Progenitor cell of endocrine pancreas (in vitro differentiated cells): ENCODE measurements at regions not wholly inside any gene's neighbourhood (a gene's known extent, or its start where the extent isn't known, plus 50 kb on each side); places are given as distances from the start of the nearest gene placed in this dataset.

Experiments
- DNase-seq: peaks from one replicate; pipeline ENCODE4 v3.0.0; 2021; ENCODE audit warnings: low spot score; ENCODE audit not compliant: unreplicated experiment
- H3K27ac Mint-ChIP-seq: 2 replicates; pipeline ENCODE4 v1.8.0; 2021; ENCODE audit warnings: mild to moderate bottlenecking, moderate library complexity, mixed read lengths
- H3K27me3 Mint-ChIP-seq: 2 replicates; pipeline ENCODE4 v1.8.0; 2021; ENCODE audit warnings: mixed read lengths
- H3K36me3 Mint-ChIP-seq: 2 replicates; pipeline ENCODE4 v1.8.0; 2022; ENCODE audit warnings: mixed read lengths; ENCODE audit not compliant: insufficient read depth
- H3K4me1 Mint-ChIP-seq: 2 replicates; pipeline ENCODE4 v1.8.0; 2021; ENCODE audit warnings: low read depth, mixed read lengths
- H3K4me3 Mint-ChIP-seq: 2 replicates; pipeline ENCODE4 v1.8.0; 2021; ENCODE audit warnings: low read depth, mild to moderate bottlenecking, moderate library complexity, mixed read lengths
- H3K9me3 Mint-ChIP-seq: 2 replicates; pipeline ENCODE4 v1.8.0; 2021; ENCODE audit warnings: low read depth, mixed read lengths
- CTCF ChIP-seq: fragments of 200-600 bp; sonication (generic); IDR thresholded peaks from one replicate; pipeline ENCODE4 v1.5.0; 2021; ENCODE audit warnings: antibody characterized with exemption, mild to moderate bottlenecking; ENCODE audit not compliant: unreplicated experiment

GRCh38 chr1:55990007-55990406 lies 589.4 kb downstream of the PLPP3 start:
- no peak overlapping the region for H3K4me3 Mint-ChIP-seq
- no peak overlapping the region for H3K27ac Mint-ChIP-seq

GRCh38 chr1:55988963-55989452 lies 590.4 kb downstream of the PLPP3 start:
- no peaks in the 10 kb centered on the region for H3K9me3 Mint-ChIP-seq
- peaks cover 1% of the 10 kb centered on the region for H3K4me1 Mint-ChIP-seq
- no peak overlapping the region for H3K27ac Mint-ChIP-seq
- TF ChIP-seq CTCF = no peak
- H3K27me3 Mint-ChIP-seq = peaks cover 5% of the 10 kb centered on the region
- DNase-seq = no peak
- H3K4me3 Mint-ChIP-seq = no peak overlapping the region
- no peaks in the 10 kb centered on the region for H3K36me3 Mint-ChIP-seq

More at GRCh38 chr1:55990007-55990406, 589.4 kb downstream of the PLPP3 start:
- TF ChIP-seq CTCF = no peak
- Mint-ChIP-seq H3K4me1 (peaks cover 1% of the 10 kb centered on the region), H3K27me3 (peaks cover 5% of the 10 kb centered on the region), H3K9me3 (peaks cover under 1% of the 10 kb centered on the region), H3K36me3 (no peaks in the 10 kb centered on the region)
- no peak for DNase-seq

DNA sequence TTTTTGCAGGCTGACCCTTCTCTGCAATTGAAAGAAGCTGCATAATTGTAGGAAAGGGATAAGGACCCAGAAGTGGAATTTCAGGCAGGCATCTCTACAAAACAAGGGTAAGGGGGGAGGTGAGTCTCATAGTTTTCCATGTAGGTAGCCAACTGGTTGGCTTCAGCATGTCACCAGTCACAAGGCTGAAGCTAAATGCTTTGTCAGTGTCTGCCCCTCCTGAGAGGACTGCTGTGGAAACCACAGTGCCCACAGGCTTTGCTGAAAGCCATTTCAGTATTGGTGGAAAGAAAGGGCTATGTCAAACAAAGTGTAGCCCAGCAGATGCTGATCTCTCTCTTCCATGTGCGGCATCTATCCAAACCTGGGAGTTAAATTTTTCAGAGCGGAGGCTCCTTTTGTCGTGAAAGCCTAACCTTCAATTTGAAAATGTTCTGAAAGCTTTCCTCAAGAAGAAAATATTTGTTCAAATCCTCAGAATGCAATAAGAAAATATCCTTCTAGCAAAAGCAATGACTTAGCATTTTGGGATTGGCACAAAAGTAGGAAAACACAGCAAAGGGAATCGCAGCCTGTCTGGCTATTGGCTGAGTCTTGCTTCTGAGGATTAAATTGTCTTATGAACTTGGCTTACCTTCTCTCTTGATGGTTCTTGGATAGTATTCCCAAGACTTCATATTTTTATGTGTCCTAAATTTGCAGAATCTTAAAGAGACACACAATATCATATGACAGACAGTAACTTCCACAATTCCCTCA lies 591.7 kb downstream of the PLPP3 start:
- Mint-ChIP-seq H3K4me3 (no peak overlapping the region), H3K27me3 (peaks cover 5% of the 10 kb centered on the region), H3K4me1 (peaks cover 1% of the 10 kb centered on the region), H3K27ac (no peak overlapping the region), H3K9me3 (no peaks in the 10 kb centered on the region), H3K36me3 (no peaks in the 10 kb centered on the region)
- no peak for DNase-seq
- TF ChIP-seq CTCF = no peak

DNA sequence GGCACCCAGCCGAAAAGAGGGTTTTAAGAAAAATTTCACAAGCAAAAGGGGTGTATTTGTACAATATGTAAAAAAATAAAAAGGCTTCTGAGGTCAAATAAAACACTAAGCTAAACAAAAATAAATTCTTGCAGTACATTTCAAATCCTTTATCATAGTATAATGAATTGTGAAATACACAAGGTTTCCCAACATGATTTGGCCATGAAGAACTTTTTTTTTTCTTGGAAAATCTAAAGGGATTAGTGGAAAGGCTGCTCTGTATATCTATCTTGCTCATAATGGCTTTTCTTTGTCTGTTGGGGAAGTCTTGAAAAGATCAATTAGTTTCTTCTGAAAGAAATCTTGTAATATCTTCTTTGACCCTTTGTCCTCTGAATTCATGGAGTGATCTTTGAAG lies 593.4 kb downstream of the PLPP3 start:
- no peaks in the 10 kb centered on the region for H3K9me3 Mint-ChIP-seq
- no peak for TF ChIP-seq CTCF
- no peak for DNase-seq
- no peaks in the 10 kb centered on the region for H3K36me3 Mint-ChIP-seq
- peaks cover 1% of the 10 kb centered on the region for H3K4me1 Mint-ChIP-seq
- H3K27me3 Mint-ChIP-seq = peaks cover 2% of the 10 kb centered on the region
- H3K27ac Mint-ChIP-seq = no peak overlapping the region
- H3K4me3 Mint-ChIP-seq = no peak overlapping the region

DNA sequence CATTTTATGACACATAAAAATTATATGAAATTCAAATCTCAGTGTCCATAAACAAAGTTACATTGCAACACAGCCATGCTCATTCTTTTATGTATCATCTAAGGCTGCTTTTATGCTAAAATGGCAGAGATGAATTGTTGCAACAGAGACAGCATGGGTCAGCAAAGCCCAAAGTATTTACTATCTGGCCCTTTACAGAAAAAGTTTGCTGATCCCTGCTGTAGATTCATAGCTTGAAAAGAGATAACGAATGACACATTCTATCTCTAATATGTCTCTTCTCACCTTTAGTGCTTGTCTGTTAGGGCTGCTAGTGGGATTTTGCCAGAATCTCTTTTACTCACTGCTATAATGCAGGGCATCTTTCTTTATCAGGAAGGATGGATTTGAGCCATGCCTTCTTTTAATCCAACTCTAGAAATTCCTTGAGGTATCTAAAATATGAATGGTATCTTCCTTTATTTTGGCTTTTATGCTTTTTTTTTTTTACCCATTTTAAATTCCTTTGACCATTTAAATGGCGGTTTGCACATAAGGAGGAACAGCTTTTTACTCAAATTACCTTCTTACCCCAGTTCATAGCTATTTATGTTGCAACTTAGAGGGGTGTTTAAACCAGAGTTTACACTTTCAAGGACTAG lies 598.2 kb downstream of the PLPP3 start:
- Mint-ChIP-seq H3K27ac (no peak overlapping the region), H3K27me3 (peaks cover 3% of the 10 kb centered on the region), H3K4me3 (no peak overlapping the region), H3K36me3 (no peaks in the 10 kb centered on the region), H3K9me3 (no peaks in the 10 kb centered on the region), H3K4me1 (peaks cover under 1% of the 10 kb centered on the region)
- no peak for DNase-seq
- no peak for TF ChIP-seq CTCF
